ENCODE measurements at regions not wholly inside any gene's neighbourhood (a gene's known extent, or its start where the extent isn't known, plus 50 kb on each side); places are given as distances from the start of the nearest gene placed in this dataset.

- DNase-seq: no peak
Measured at GRCh38 chr3:151992326-151993041, 119.0 kb downstream of the SUCNR1 start.

GRCh38 chr3:151995091-151995490 is 121.6 kb downstream of the SUCNR1 start:
- no peak for DNase-seq

GRCh38 chr3:151998744-151999143 is 125.3 kb downstream of the SUCNR1 start:
- DNase-seq: no peak

GRCh38 chr3:151999936-152000335 is 126.5 kb downstream of the SUCNR1 start:
- no peak for DNase-seq

GRCh38 chr3:152011812-152012735 is 138.6 kb downstream of the SUCNR1 start:
- DNase-seq: no peak

GRCh38 chr3:152019508-152019907 is 146.1 kb downstream of the SUCNR1 start:
- no peak for DNase-seq

- peak; percentile 21 for DNase-seq
Measured at GRCh38 chr3:152021951-152022461, 148.6 kb downstream of the SUCNR1 start.

- no peak for DNase-seq
Measured at GRCh38 chr3:152026033-152026556, 152.7 kb downstream of the SUCNR1 start.

- no peak for DNase-seq
Measured at GRCh38 chr3:152030320-152030719, 156.9 kb downstream of the SUCNR1 start.

GRCh38 chr3:152031321-152031720 is 157.9 kb downstream of the SUCNR1 start:
- no peak for DNase-seq

GRCh38 chr3:152037297-152037696 is 163.9 kb downstream of the SUCNR1 start:
- DNase-seq: no peak

- no peak for DNase-seq
Measured at GRCh38 chr3:152037953-152038352, 164.5 kb downstream of the SUCNR1 start.

- DNase-seq: no peak
Measured at GRCh38 chr3:152038490-152038889, 165.0 kb downstream of the SUCNR1 start.

GRCh38 chr3:152039887-152040286 is 166.4 kb downstream of the SUCNR1 start:
- DNase-seq: no peak

- DNase-seq: no peak
Measured at GRCh38 chr3:152040319-152040718, 166.9 kb downstream of the SUCNR1 start.

GRCh38 chr3:152043620-152044019 is 170.2 kb downstream of the SUCNR1 start:
- DNase-seq: no peak

GRCh38 chr3:152046280-152046679 is 172.8 kb downstream of the SUCNR1 start:
- no peak for DNase-seq

- DNase-seq: no peak
Measured at GRCh38 chr3:152047465-152047864, 174.0 kb downstream of the SUCNR1 start.

GRCh38 chr3:152048831-152049230 is 175.4 kb downstream of the SUCNR1 start:
- no peak for DNase-seq

- no peak for DNase-seq
Measured at GRCh38 chr3:152050903-152051302, 177.5 kb downstream of the SUCNR1 start.

GRCh38 chr3:152051501-152052404 is 178.3 kb downstream of the SUCNR1 start:
- no peak for DNase-seq

- no peak for DNase-seq
Measured at GRCh38 chr3:152053866-152054265, 180.4 kb downstream of the SUCNR1 start.

GRCh38 chr3:152054315-152054714 is 180.9 kb downstream of the SUCNR1 start:
- DNase-seq: no peak

Measured in stimulated activated CD4-positive, alpha-beta T cell treated with anti-CD3 and anti-CD28 coated beads, Interleukin-1b, Interleukin-23, amount 100 ng/mL, for 48 hours (primary cell).